ENCODE measurements at regions not wholly inside any gene's neighbourhood (a gene's known extent, or its start where the extent isn't known, plus 50 kb on each side); places are given as distances from the start of the nearest gene placed in this dataset.
"Not testable (repeated sequence)": the region's sequence is repeated elsewhere in the genome, so short reads cannot be mapped to it uniquely, and the experiment has no call there.

DNA sequence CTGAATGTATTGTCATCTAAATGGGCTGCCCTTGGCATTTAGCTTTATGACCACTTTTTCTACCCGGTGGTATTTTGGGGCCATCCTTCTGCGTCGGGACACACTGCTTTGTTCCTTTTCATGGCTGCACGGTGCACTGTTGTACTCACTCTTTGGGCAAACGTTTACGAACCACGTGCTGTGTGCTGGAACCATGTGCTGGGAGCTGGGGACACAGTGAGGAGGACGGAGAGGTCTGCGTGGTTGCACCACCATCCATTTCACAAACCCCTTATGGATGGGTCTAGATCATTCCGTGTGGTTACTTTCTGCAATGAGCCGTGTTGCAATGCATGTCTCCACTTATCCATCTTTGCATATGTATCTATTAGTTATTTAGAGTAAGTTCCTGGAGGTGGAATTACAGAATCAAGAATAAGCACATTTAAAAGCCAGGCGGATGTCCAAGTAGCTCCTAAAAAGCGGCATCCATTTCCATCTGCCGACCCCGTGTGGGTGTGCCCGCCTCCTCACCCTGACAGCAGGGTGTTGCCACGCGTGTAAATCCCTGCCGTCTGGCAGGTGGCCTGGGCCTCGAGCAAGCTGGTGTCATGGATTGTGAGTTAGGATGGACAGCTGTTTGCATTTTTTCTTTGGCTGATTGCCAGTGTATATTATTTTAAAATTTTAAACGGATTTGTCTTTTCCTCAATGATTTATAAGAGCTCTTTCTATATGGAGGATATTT is 183.1 kb downstream of the BANP start:
- not testable (repeated sequence) for TF ChIP-seq KLF13 (tag; IDR thresholded peaks at IDR 0.05; ENCODE audit: borderline replicate concordance, low read depth); POLR2A (conservative IDR thresholded peaks at IDR 0.05); MAFF (IDR thresholded peaks at IDR 0.05; ENCODE audit: low read length); BRF1 (IDR thresholded peaks at IDR 0.05; ENCODE audit: borderline replicate concordance, extremely low read depth, insufficient read length); TGIF2 (CRISPR knock-in tag; IDR thresholded peaks at IDR 0.05); RAD21 (CRISPR knock-in tag; conservative IDR thresholded peaks at IDR 0.05 in 1 of 2, IDR thresholded peaks at IDR 0.05 in 1 of 2); SNRNP70 (optimal IDR thresholded peaks at IDR 0.05; ENCODE audit: low read depth, low read length); CEBPB (tag; IDR thresholded peaks at IDR 0.05); MXD1 (CRISPR knock-in tag; IDR thresholded peaks at IDR 0.05; ENCODE audit: borderline replicate concordance, poor library complexity, severe bottlenecking)
- TF ChIP-seq, protein P1, sequence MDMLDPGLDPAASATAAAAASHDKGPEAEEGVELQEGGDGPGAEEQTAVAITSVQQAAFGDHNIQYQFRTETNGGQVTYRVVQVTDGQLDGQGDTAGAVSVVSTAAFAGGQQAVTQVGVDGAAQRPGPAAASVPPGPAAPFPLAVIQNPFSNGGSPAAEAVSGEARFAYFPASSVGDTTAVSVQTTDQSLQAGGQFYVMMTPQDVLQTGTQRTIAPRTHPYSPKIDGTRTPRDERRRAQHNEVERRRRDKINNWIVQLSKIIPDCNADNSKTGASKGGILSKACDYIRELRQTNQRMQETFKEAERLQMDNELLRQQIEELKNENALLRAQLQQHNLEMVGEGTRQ (CRISPR knock-in tag; IDR thresholded peaks at IDR 0.05): not testable (repeated sequence)

Measured in K562 (cell line).